ENCODE measurements at regions not wholly inside any gene's neighbourhood (a gene's known extent, or its start where the extent isn't known, plus 50 kb on each side); places are given as distances from the start of the nearest gene placed in this dataset.

DNA sequence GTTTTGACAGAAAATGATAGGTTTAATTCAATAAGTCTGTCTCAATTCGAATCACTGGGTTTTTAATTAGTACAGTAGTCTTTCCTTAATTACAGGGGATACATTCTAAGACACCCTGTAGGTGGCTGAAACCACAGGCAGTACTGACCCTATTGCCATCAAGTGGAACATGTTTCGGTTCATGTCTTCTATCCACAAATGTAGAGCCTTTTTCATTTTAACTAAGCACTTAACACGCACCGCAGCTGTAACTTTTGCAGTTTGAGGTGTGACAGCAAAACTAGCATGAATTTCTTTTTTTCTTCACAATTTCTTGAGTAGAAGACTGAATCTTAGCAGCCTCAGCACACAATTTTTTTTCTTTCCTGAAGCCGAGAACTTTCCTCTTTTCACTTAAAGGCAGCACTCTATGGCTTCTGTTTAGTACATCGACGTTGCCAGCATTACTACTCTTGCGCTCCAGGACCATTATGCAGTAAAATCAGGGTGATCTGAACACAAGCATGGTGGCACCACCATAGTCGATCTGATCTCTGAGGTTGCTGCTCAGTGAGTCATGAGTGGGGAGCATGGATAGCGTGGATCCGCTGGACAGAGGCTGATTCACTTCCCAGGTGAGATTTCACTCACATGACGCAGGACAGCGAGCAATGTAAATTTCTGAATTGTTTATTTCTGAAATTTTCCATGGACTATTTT, 805.1 kb downstream of the RNF144A start:
- WGBS, 2 donors (ENCODE audit: low coverage in 1 of 2), result 85 to 89% methylated on average over 10 to 13 of the region's 13 CpGs
- in situ Hi-C loops (cut with MboI; ENCODE audit: low pct_ligation_motif_present in 1 of 4, low pct_unique_long_range_greater_than_20kb in 1 of 4, low sequenced_read_pairs in 3 of 4), result no loop called here
- no peaks in the 10 kb centered on the region for H3K9me3 ChIP-seq
- H3K27me3 ChIP-seq, result no peaks in the 10 kb centered on the region
- DNase-seq, result no peak
- no peak overlapping the region for H3K4me3 ChIP-seq
- TF ChIP-seq, protein P1, sequence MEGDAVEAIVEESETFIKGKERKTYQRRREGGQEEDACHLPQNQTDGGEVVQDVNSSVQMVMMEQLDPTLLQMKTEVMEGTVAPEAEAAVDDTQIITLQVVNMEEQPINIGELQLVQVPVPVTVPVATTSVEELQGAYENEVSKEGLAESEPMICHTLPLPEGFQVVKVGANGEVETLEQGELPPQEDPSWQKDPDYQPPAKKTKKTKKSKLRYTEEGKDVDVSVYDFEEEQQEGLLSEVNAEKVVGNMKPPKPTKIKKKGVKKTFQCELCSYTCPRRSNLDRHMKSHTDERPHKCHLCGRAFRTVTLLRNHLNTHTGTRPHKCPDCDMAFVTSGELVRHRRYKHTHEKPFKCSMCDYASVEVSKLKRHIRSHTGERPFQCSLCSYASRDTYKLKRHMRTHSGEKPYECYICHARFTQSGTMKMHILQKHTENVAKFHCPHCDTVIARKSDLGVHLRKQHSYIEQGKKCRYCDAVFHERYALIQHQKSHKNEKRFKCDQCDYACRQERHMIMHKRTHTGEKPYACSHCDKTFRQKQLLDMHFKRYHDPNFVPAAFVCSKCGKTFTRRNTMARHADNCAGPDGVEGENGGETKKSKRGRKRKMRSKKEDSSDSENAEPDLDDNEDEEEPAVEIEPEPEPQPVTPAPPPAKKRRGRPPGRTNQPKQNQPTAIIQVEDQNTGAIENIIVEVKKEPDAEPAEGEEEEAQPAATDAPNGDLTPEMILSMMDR (IDR thresholded peaks at IDR 0.05), result no peak
- TF ChIP-seq POLR2AphosphoS5 (IDR thresholded peaks at IDR 0.05) (no peak), POLR2A (IDR thresholded peaks at IDR 0.05) (no peak), EP300 (IDR thresholded peaks at IDR 0.05; ENCODE audit: low read depth) (no peak)
- H3K36me3 ChIP-seq, result no peaks in the 10 kb centered on the region
- H3K27ac ChIP-seq, result no peak overlapping the region
- intact Hi-C loops (cut with DNase I; ENCODE audit: low total_unique reads), result no loop called here
- H3K4me1 ChIP-seq, result peaks cover 0 to 3% (median 0%) of the 10 kb centered on the region in 4 donors

DNA sequence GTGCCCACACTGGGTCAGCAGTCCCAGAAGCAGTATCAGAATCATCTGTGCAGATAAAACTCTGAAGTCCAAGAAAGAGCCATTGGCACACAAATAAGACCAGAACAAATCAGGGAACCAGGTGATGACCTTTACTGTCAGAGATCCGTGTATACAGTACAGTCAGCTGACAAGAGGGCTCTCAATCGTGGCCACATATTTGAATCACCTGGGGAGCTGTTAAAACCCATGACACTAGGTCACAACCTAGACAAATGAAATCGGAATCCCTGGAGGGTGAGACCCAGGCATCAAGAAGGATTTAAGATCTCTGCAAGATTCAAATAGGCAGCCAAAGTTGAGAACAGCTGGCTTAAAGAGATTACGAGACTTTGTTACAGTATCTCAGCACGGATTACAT, 807.1 kb downstream of the RNF144A start:
- in situ Hi-C loops (cut with MboI; ENCODE audit: low pct_ligation_motif_present in 1 of 4, low pct_unique_long_range_greater_than_20kb in 1 of 4, low sequenced_read_pairs in 3 of 4), result no loop called here
- no peaks in the 10 kb centered on the region for H3K9me3 ChIP-seq
- no peak overlapping the region for H3K4me3 ChIP-seq
- H3K36me3 ChIP-seq, result no peaks in the 10 kb centered on the region
- WGBS, 2 donors (ENCODE audit: low coverage in 1 of 2), result 70 to 85% methylated on average over 2 to 5 of the region's 5 CpGs
- no peak overlapping the region for H3K27ac ChIP-seq
- intact Hi-C loops (cut with DNase I; ENCODE audit: low total_unique reads), result no loop called here
- H3K4me1 ChIP-seq, result peaks cover 0 to 3% (median 0%) of the 10 kb centered on the region in 4 donors
- TF ChIP-seq, protein P1 (IDR thresholded peaks at IDR 0.05), result no peak
- no peak for TF ChIP-seq POLR2A (IDR thresholded peaks at IDR 0.05)
- TF ChIP-seq EP300 (IDR thresholded peaks at IDR 0.05; ENCODE audit: low read depth), result no peak
- no peak for TF ChIP-seq POLR2AphosphoS5 (IDR thresholded peaks at IDR 0.05)
- no peak for DNase-seq
- H3K27me3 ChIP-seq, result no peaks in the 10 kb centered on the region

DNA sequence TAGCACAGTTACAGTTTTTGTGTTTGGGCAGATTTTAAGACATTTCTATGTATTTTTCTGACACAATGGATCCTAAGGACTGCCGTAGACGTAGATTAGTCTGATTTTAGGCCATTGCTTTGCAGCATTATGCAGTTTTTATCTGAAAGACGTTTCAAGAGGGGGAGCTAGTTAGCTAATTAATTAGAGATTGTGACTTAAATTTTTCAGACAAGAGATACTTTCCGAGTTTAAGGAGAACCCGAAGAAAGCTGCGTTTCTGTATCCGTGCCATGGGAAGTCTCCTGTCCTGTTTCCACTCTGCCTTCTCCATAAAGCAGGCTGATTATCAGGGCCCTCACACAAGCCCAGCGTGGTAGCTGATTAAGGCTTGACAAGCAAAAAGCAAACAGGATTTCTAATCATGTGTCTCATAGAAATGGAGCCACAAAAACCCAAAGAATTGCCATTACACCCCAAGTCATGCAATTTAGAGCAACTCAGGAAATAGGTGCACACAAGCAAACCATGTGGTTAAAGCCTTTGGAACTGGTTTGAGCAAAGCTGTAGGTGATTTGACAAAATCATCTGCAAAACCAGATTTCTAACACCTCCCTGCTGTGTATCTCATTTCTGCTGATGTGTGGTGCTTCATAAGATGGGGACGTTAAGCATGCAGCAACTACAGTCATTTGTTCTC, 808.1 kb downstream of the RNF144A start:
- Histone ChIP-seq H3K27ac (peak overlapping the region in 2 of 4 donors; percentile 10 to 32), H3K4me3 (peak overlapping the region in 1 of 4 donors; percentile 4), H3K9me3 (no peaks in the 10 kb centered on the region), H3K4me1 (peaks cover 0 to 3% (median 0%) of the 10 kb centered on the region in 4 donors), H3K36me3 (no peaks in the 10 kb centered on the region), H3K27me3 (no peaks in the 10 kb centered on the region)
- TF ChIP-seq, protein P1 (IDR thresholded peaks at IDR 0.05), result no peak
- peak in 2 of 3 donors; percentile 30 to 55 for TF ChIP-seq POLR2AphosphoS5 (IDR thresholded peaks at IDR 0.05)
- TF ChIP-seq POLR2A (IDR thresholded peaks at IDR 0.05), result peak; percentile 38
- WGBS, 2 donors (ENCODE audit: low coverage in 1 of 2), result 41 to 53% methylated on average over 3 to 9 of the region's 9 CpGs
- in situ Hi-C loops (cut with MboI; ENCODE audit: low pct_ligation_motif_present in 1 of 4, low pct_unique_long_range_greater_than_20kb in 1 of 4, low sequenced_read_pairs in 3 of 4) (no loop called here), intact Hi-C loops (cut with DNase I; ENCODE audit: low total_unique reads) (no loop called here)
- DNase-seq, result no peak

DNA sequence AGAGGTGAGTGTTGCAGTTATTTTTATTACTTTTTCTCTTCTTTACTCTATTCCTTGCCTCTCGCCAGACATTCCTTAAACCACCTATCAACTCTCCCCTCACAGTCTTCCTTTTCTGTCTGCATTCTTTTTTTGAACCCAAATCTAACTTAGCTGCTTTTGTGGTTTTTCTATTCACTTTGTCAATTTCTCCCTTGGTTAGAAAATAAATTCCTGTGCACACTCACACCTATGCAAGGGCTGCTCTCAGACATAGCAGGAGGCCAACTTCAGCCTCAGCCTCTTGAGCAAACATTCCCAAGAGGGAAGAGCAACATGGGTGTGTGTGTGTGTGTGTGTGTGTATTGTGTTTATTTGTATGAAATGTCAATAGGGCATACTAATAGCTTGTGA, 808.6 kb downstream of the RNF144A start:
- Histone ChIP-seq H3K4me3 (peak overlapping the region in 1 of 4 donors; percentile 4), H3K27me3 (no peaks in the 10 kb centered on the region), H3K36me3 (no peaks in the 10 kb centered on the region), H3K9me3 (no peaks in the 10 kb centered on the region), H3K27ac (peak overlapping the region in 2 of 4 donors; percentile 10 to 36), H3K4me1 (peaks cover 0 to 3% (median 0%) of the 10 kb centered on the region in 4 donors)
- TF ChIP-seq EP300 (IDR thresholded peaks at IDR 0.05; ENCODE audit: low read depth) (no peak), POLR2A (IDR thresholded peaks at IDR 0.05) (no peak), POLR2AphosphoS5 (IDR thresholded peaks at IDR 0.05) (no peak)
- TF ChIP-seq, protein P1 (IDR thresholded peaks at IDR 0.05), result no peak
- intact Hi-C loops (cut with DNase I; ENCODE audit: low total_unique reads) (no loop called here), in situ Hi-C loops (cut with MboI; ENCODE audit: low pct_ligation_motif_present in 1 of 4, low pct_unique_long_range_greater_than_20kb in 1 of 4, low sequenced_read_pairs in 3 of 4) (no loop called here)
- no peak for DNase-seq
- whole genome bisulfite sequencing, 2 donors (ENCODE audit: low coverage in 1 of 2), result 74 to 75% methylated on average over 1 of the region's 1 CpG
